Stromal cell of bone marrow (primary cell): ENCODE measurements at regions not wholly inside any gene's neighbourhood (a gene's known extent, or its start where the extent isn't known, plus 50 kb on each side); places are given as distances from the start of the nearest gene placed in this dataset.
"Not testable (repeated sequence)": the region's sequence is repeated elsewhere in the genome, so short reads cannot be mapped to it uniquely, and the experiment has no call there.

Experiments
- DNase-seq: peaks from one replicate; pipeline ENCODE4 v3.0.0-alpha.2; 2012; ENCODE audit warnings: low read depth

- DNase-seq, result not testable (repeated sequence)
These were observed 961.5 kb upstream of the DEFB115 start for GRCh38 chr20:30295967-30296366.

GRCh38 chr20:30297878-30298595 is 959.4 kb upstream of the DEFB115 start:
- DNase-seq, result not testable (repeated sequence)

GRCh38 chr20:30300220-30300642 is 957.2 kb upstream of the DEFB115 start:
- not testable (repeated sequence) for DNase-seq

GRCh38 chr20:30302786-30303185 is 954.7 kb upstream of the DEFB115 start:
- not testable (repeated sequence) for DNase-seq

GRCh38 chr20:30309938-30310337 is 947.5 kb upstream of the DEFB115 start:
- not testable (repeated sequence) for DNase-seq

- DNase-seq, result not testable (repeated sequence)
These were observed 947.1 kb upstream of the DEFB115 start for GRCh38 chr20:30310385-30310784.

GRCh38 chr20:30312220-30312619 is 945.2 kb upstream of the DEFB115 start:
- not testable (repeated sequence) for DNase-seq

- DNase-seq, result not testable (repeated sequence)
These were observed 943.8 kb upstream of the DEFB115 start for GRCh38 chr20:30313660-30314059.

GRCh38 chr20:30316063-30316462 is 941.4 kb upstream of the DEFB115 start:
- not testable (repeated sequence) for DNase-seq

- DNase-seq, result not testable (repeated sequence)
These were observed 940.7 kb upstream of the DEFB115 start for GRCh38 chr20:30316532-30317299.

- not testable (repeated sequence) for DNase-seq
These were observed 923.7 kb upstream of the DEFB115 start for GRCh38 chr20:30333744-30334143.

- not testable (repeated sequence) for DNase-seq
These were observed 919.9 kb upstream of the DEFB115 start for GRCh38 chr20:30337556-30337955.

- not testable (repeated sequence) for DNase-seq
These were observed 908.5 kb upstream of the DEFB115 start for GRCh38 chr20:30348932-30349331.

- DNase-seq, result not testable (repeated sequence)
These were observed 900.5 kb upstream of the DEFB115 start for GRCh38 chr20:30356854-30357467.

GRCh38 chr20:30361756-30362155 is 895.7 kb upstream of the DEFB115 start:
- DNase-seq, result not testable (repeated sequence)

- DNase-seq, result not testable (repeated sequence)
These were observed 881.1 kb upstream of the DEFB115 start for GRCh38 chr20:30376430-30376766.

- peak; percentile 66 for DNase-seq
These were observed 880.5 kb upstream of the DEFB115 start for GRCh38 chr20:30376767-30377658.

- DNase-seq, result not testable (repeated sequence)
These were observed 879.1 kb upstream of the DEFB115 start for GRCh38 chr20:30378317-30378716.

- not testable (repeated sequence) for DNase-seq
These were observed 878.7 kb upstream of the DEFB115 start for GRCh38 chr20:30378721-30379120.

GRCh38 chr20:30384841-30385240 is 872.6 kb upstream of the DEFB115 start:
- not testable (repeated sequence) for DNase-seq

GRCh38 chr20:30386099-30386498 is 871.4 kb upstream of the DEFB115 start:
- DNase-seq, result not testable (repeated sequence)

- DNase-seq, result not testable (repeated sequence)
These were observed 869.6 kb upstream of the DEFB115 start for GRCh38 chr20:30387823-30388222.
